H4 (cell line): ENCODE measurements at regions not wholly inside any gene's neighbourhood (a gene's known extent, or its start where the extent isn't known, plus 50 kb on each side); places are given as distances from the start of the nearest gene placed in this dataset.

Source experiments
- DNase-seq: peaks from one replicate; pipeline ENCODE4 v3.0.0-alpha.2; 2015; ENCODE audit warnings: low spot score

- no peak for DNase-seq
Measured at GRCh38 chr2:153811516-153811915, 60.2 kb upstream of the GALNT13 start.

- DNase-seq = no peak
Measured at GRCh38 chr2:153812632-153813031, 59.1 kb upstream of the GALNT13 start.

GRCh38 chr2:153818242-153818641 lies 53.5 kb upstream of the GALNT13 start:
- DNase-seq = no peak

- no peak for DNase-seq
Measured at GRCh38 chr2:153819074-153819473, 52.6 kb upstream of the GALNT13 start.

- peak; percentile 6 for DNase-seq
Measured at GRCh38 chr2:153819501-153819900, 52.2 kb upstream of the GALNT13 start.
